GM13976 (cell line): ENCODE measurements at regions not wholly inside any gene's neighbourhood (a gene's known extent, or its start where the extent isn't known, plus 50 kb on each side); places are given as distances from the start of the nearest gene placed in this dataset.

Source experiments
- DNase-seq: peaks from one replicate; pipeline ENCODE4 v3.0.0; 2012; ENCODE audit warnings: low spot score
- in situ Hi-C: fragments of 300-500 bp; cut with MboI; formaldehyde crosslinking; loops from one replicate; pipeline ENCODE4 v1.12.0; 2022; ENCODE audit warnings: low sequenced_read_pairs, mixed read lengths, inconsistent platforms; ENCODE audit not compliant: unreplicated experiment
- TF ChIP-seq, protein P1 (sequence below): IDR thresholded peaks from 2 replicates; pipeline ENCODE4 v1.5.1; 2012; ENCODE audit warnings: borderline replicate concordance, mild to moderate bottlenecking; ENCODE audit not compliant: insufficient read depth; ENCODE audit errors: extremely low read depth, missing control alignments, control extremely low read depth

- DNase-seq = no peak
- TF ChIP-seq, protein P1, sequence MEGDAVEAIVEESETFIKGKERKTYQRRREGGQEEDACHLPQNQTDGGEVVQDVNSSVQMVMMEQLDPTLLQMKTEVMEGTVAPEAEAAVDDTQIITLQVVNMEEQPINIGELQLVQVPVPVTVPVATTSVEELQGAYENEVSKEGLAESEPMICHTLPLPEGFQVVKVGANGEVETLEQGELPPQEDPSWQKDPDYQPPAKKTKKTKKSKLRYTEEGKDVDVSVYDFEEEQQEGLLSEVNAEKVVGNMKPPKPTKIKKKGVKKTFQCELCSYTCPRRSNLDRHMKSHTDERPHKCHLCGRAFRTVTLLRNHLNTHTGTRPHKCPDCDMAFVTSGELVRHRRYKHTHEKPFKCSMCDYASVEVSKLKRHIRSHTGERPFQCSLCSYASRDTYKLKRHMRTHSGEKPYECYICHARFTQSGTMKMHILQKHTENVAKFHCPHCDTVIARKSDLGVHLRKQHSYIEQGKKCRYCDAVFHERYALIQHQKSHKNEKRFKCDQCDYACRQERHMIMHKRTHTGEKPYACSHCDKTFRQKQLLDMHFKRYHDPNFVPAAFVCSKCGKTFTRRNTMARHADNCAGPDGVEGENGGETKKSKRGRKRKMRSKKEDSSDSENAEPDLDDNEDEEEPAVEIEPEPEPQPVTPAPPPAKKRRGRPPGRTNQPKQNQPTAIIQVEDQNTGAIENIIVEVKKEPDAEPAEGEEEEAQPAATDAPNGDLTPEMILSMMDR = no peak
- in situ Hi-C loops = no loop called here
Measured at GRCh38 chr19:28024920-28025319, 1188.0 kb downstream of the UQCRFS1 start.

DNA sequence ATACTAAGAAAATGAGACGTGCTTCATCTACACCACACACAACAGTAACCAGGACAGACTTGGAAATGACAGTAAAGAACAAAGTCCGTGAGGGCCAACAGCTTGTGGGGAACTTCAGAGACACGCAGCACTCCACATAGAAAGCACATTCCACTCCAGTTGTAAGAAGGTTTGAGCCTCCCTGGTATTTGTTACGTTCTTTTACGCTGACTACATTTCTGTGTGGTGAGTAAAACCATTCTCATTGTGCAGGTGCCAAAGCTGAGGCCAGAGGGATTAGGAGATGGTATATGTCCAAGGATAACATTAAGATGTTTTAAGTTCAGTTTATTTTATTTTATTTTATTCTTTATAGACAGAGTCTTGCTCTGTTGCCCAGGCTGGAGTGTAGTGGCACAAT is 1189.9 kb downstream of the UQCRFS1 start:
- DNase-seq = no peak
- in situ Hi-C loops = no loop called here
- TF ChIP-seq, protein P1 = no peak

GRCh38 chr19:28022506-28022905 is 1190.4 kb downstream of the UQCRFS1 start:
- in situ Hi-C loops = no loop called here
- no peak for DNase-seq
- TF ChIP-seq, protein P1 = no peak

DNA sequence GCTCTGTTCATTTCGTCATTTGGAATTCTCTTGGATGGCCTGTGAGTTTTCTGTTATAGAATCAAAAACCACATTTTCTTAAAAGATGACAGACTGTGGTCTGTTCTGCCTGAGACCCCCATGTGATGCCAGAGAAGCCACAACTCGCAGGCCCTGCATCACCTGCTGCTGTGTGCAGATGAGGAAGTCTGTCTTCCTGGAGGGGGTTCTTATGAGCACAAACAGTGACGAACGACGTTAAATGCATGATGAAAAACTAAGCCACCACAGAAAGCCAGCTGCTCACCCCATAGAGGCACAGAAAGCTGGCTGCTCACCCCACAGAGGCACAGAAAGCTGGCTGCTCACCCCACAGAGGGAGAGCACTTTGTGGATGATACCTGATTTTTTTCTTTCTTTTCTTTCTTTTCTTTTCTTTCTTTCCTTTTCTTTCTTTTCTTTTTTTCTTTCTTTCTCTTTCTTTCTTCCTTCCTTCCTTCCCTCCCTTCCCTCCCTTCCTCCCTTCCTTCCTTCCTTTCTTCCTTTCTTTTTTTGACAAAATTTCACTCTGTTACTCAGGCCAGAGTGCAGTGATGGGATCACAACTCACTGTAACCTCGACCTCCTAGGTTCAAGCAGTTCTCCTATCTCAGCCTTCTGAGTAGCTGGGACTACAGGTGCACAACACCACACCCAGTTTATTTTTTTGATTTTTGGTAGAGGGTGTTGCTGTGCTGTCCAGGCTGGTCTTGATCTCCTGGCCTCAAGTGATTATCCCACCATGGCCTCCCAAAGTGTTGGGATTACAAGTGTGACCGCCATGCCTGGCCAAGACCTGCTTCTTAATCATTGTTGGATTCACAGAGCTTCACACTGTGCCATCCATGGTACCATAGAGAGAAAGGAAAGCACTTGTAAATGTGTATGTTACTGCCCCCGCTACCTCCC is 1191.4 kb downstream of the UQCRFS1 start:
- no peak for DNase-seq
- in situ Hi-C loops = no loop called here

GRCh38 chr19:28020619-28021258 is 1192.2 kb downstream of the UQCRFS1 start:
- TF ChIP-seq, protein P1 = no peak
- DNase-seq = no peak
- in situ Hi-C loops = no loop called here

More for the DNA sequence above, 1191.4 kb downstream of the UQCRFS1 start:
- TF ChIP-seq, protein P1 = no peak

GRCh38 chr19:28019901-28020300 is 1193.0 kb downstream of the UQCRFS1 start:
- TF ChIP-seq, protein P1 = no peak
- no peak for DNase-seq
- in situ Hi-C loops = no loop called here
